MM.1S (cell line): ENCODE measurements at regions not wholly inside any gene's neighbourhood (a gene's known extent, or its start where the extent isn't known, plus 50 kb on each side); places are given as distances from the start of the nearest gene placed in this dataset.

Source experiments
- CTCF ChIP-seq: fragments of 300-600 bp; sonication (generic); IDR thresholded peaks from 2 replicates; pipeline ENCODE4 v1.5.1; 2016; ENCODE audit warnings: antibody characterized with exemption, low read length, mixed read lengths
- EZH2 ChIP-seq: fragments of 300-600 bp; sonication (generic); optimal IDR thresholded peaks from 2 replicates; pipeline ENCODE3; 2017; ENCODE audit warnings: low read depth, mild to moderate bottlenecking, antibody characterized with exemption, low read length, mixed read lengths

DNA sequence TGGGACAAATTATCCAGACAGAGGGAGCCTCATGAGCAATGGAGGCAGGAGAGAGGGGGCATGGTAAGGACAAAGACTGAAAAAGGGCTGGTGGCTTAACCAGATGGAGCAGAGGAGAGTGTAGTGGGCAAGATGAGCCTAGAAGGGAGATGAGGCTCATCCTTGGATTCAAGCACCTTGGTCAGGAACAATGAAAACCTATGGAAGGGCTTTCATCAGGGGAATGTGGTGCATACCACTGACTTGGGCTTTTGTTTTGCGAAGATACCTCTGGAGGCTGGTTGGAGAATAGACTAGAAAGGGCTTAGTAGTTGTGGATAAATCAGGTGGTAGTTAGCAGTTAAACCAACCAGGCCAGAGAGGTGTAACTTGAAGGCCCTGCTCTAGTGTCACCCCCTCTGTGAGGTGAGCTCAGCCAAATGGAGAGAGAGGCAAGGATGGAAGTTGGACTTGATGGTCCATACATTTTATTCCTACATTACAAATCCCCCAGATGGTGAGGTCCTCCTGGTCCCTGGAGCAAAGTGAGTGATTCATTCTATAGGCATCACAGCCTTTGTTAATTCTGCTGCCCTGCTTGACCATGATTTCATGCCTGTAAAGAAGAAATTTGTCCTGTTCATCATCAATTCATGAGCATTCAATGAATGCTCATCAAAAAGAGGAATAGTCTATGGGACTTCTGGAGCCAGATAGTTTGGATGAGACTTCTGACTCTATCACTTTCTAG is 264.8 kb upstream of the IGFBP7 start:
- TF ChIP-seq CTCF (no peak), EZH2 (no peak)
